ENCODE measurements at regions not wholly inside any gene's neighbourhood (a gene's known extent, or its start where the extent isn't known, plus 50 kb on each side); places are given as distances from the start of the nearest gene placed in this dataset.
"Not testable (repeated sequence)": the region's sequence is repeated elsewhere in the genome, so short reads cannot be mapped to it uniquely, and the experiment has no call there.

GRCh38 chr6:112581015-112581414 lies 233.9 kb downstream of the RFPL4B start:
- DNase-seq (ENCODE audit: low spot score): no peak

- no peak for DNase-seq (ENCODE audit: low spot score)
Observed at GRCh38 chr6:112590326-112590725, 243.2 kb downstream of the RFPL4B start.

GRCh38 chr6:112591329-112591728 lies 244.2 kb downstream of the RFPL4B start:
- DNase-seq (ENCODE audit: low spot score): no peak

GRCh38 chr6:112592159-112592558 lies 245.0 kb downstream of the RFPL4B start:
- no peak for DNase-seq (ENCODE audit: low spot score)

GRCh38 chr6:112594886-112595594 lies 247.9 kb downstream of the RFPL4B start:
- DNase-seq (ENCODE audit: low spot score): no peak

- DNase-seq (ENCODE audit: low spot score): no peak
Observed at GRCh38 chr6:112595841-112596240, 248.7 kb downstream of the RFPL4B start.

- no peak for DNase-seq (ENCODE audit: low spot score)
Observed at GRCh38 chr6:112597176-112597575, 250.0 kb downstream of the RFPL4B start.

GRCh38 chr6:112600168-112600567 lies 253.0 kb downstream of the RFPL4B start:
- DNase-seq (ENCODE audit: low spot score): no peak

- no peak for DNase-seq (ENCODE audit: low spot score)
Observed at GRCh38 chr6:112603726-112604125, 256.6 kb downstream of the RFPL4B start.

GRCh38 chr6:112606656-112607435 lies 259.7 kb downstream of the RFPL4B start:
- no peak for DNase-seq (ENCODE audit: low spot score)

- not testable (repeated sequence) for DNase-seq (ENCODE audit: low spot score)
Observed at GRCh38 chr6:112608925-112609324, 261.8 kb downstream of the RFPL4B start.

GRCh38 chr6:112613410-112613809 lies 266.3 kb downstream of the RFPL4B start:
- no peak for DNase-seq (ENCODE audit: low spot score)

GRCh38 chr6:112618849-112619248 lies 271.7 kb downstream of the RFPL4B start:
- DNase-seq (ENCODE audit: low spot score): no peak

- no peak for DNase-seq (ENCODE audit: low spot score)
Observed at GRCh38 chr6:112620812-112621569, 273.9 kb downstream of the RFPL4B start.

- no peak for DNase-seq (ENCODE audit: low spot score)
Observed at GRCh38 chr6:112622036-112622435, 274.9 kb downstream of the RFPL4B start.

GRCh38 chr6:112626468-112627082 lies 279.4 kb downstream of the RFPL4B start:
- DNase-seq (ENCODE audit: low spot score): no peak

- DNase-seq (ENCODE audit: low spot score): no peak
Observed at GRCh38 chr6:112634376-112634775, 287.2 kb downstream of the RFPL4B start.

GRCh38 chr6:112636650-112637262 lies 289.6 kb downstream of the RFPL4B start:
- no peak for DNase-seq (ENCODE audit: low spot score)

GRCh38 chr6:112639391-112639831 lies 292.3 kb downstream of the RFPL4B start:
- DNase-seq (ENCODE audit: low spot score): no peak

GRCh38 chr6:112640891-112641290 lies 293.8 kb downstream of the RFPL4B start:
- no peak for DNase-seq (ENCODE audit: low spot score)

- no peak for DNase-seq (ENCODE audit: low spot score)
Observed at GRCh38 chr6:112649853-112650252, 302.7 kb downstream of the RFPL4B start.

GRCh38 chr6:112651239-112651638 lies 304.1 kb downstream of the RFPL4B start:
- no peak for DNase-seq (ENCODE audit: low spot score)
